Gastroesophageal sphincter (tissue), 4 donors: ENCODE measurements at regions not wholly inside any gene's neighbourhood (a gene's known extent, or its start where the extent isn't known, plus 50 kb on each side); places are given as distances from the start of the nearest gene placed in this dataset.

Source experiments
- ATAC-seq: fragments of 150-250 bp; one replicate; pipeline ENCODE4 v1.9.1; 2016; ENCODE audit warnings: mild to moderate bottlenecking, moderate library complexity
- H3K27ac ChIP-seq, 4 donors: fragments of 200-600 bp; sonication (generic) in 3 of 4; 1 replicate in 3 of 4; 2 replicates in 1 of 4; pipeline ENCODE4 v1.5.1; 2016 to 2019
- H3K27me3 ChIP-seq: fragments of 200-600 bp; sonication (generic); one replicate; pipeline ENCODE4 v1.5.1; 2019
- H3K36me3 ChIP-seq, 2 donors: fragments of 200-600 bp; sonication (generic); one replicate each; pipeline ENCODE4 v1.5.1; 2019; ENCODE audit warnings: control low read depth in 1 of 2
- H3K4me1 ChIP-seq, 3 donors: fragments of 200-600 bp; sonication (generic); 1 replicate in 2 of 3; 2 replicates in 1 of 3; pipeline ENCODE4 v1.5.1; 2016 to 2019; ENCODE audit warnings: control low read depth in 2 of 3
- H3K4me3 ChIP-seq, 2 donors: fragments of 200-600 bp; sonication (generic); one replicate each; pipeline ENCODE4 v1.5.1; 2019; ENCODE audit warnings: mild to moderate bottlenecking in 1 of 2, moderate library complexity in 1 of 2
- H3K9me3 ChIP-seq, 3 donors: fragments of 200-600 bp; sonication (generic); one replicate each; pipeline ENCODE4 v1.5.1; 2017 to 2019; ENCODE audit warnings: control low read depth in 2 of 3
- CTCF ChIP-seq, 4 experiments: fragments of 200-600 bp in 2 of 4; fragments of 450-650 bp in 2 of 4; sonication (generic) in 1 of 4; IDR thresholded peaks; one replicate each; pipeline ENCODE4 v1.5.1; 2017 to 2019; ENCODE audit warnings: antibody characterized with exemption in 4 of 4, mild to moderate bottlenecking in 2 of 4, moderate library complexity in 2 of 4
- EP300 ChIP-seq: sonication (generic); formaldehyde crosslinking; IDR thresholded peaks from one replicate; pipeline ENCODE4 v1.6.1; 2017; ENCODE audit warnings: antibody characterized with exemption, mild to moderate bottlenecking
- POLR2A ChIP-seq, 2 donors: fragments of 450-650 bp; IDR thresholded peaks; one replicate each; pipeline ENCODE4 v1.6.1; 2017; ENCODE audit warnings: antibody characterized with exemption in 2 of 2, mild to moderate bottlenecking in 2 of 2, moderate library complexity in 1 of 2
- POLR2AphosphoS5 ChIP-seq: sonication (generic); formaldehyde crosslinking; IDR thresholded peaks from one replicate; pipeline ENCODE4 v1.6.1; 2017; ENCODE audit warnings: antibody characterized with exemption
- WGBS, 2 donors: methylation state at CpG; one replicate each; pipeline ENCODE4 v1.1.5; 2018; ENCODE audit warnings: low coverage in 1 of 2; 5-methylcytosine and 5-hydroxymethylcytosine counted together

GRCh38 chr17:52242268-52242667 is 83.8 kb upstream of the CA10 start:
- no peak for ATAC-seq
- Histone ChIP-seq H3K4me3 (no peak overlapping the region), H3K27me3 (peaks cover 4% of the 10 kb centered on the region), H3K4me1 (no peaks in the 10 kb centered on the region), H3K27ac (no peak overlapping the region), H3K9me3 (no peaks in the 10 kb centered on the region), H3K36me3 (no peaks in the 10 kb centered on the region)
- TF ChIP-seq POLR2A (IDR thresholded peaks at IDR 0.05) (no peak), POLR2AphosphoS5 (no peak)
- whole genome bisulfite sequencing, 2 donors = 55 to 69% methylated on average over 2 of the region's 2 CpGs

GRCh38 chr17:52237151-52237550 is 78.6 kb upstream of the CA10 start:
- H3K27ac ChIP-seq = no peak overlapping the region
- no peaks in the 10 kb centered on the region for H3K9me3 ChIP-seq
- WGBS, 2 donors = 56 to 69% methylated on average over 4 to 5 of the region's 6 CpGs
- no peaks in the 10 kb centered on the region for H3K4me1 ChIP-seq
- ATAC-seq = no peak
- H3K36me3 ChIP-seq = no peaks in the 10 kb centered on the region
- H3K27me3 ChIP-seq = no peaks in the 10 kb centered on the region
- no peak overlapping the region for H3K4me3 ChIP-seq
- TF ChIP-seq POLR2A (IDR thresholded peaks at IDR 0.05) (no peak), CTCF (IDR thresholded peaks at IDR 0.05) (no peak), POLR2AphosphoS5 (no peak), EP300 (no peak)

GRCh38 chr17:52235516-52235915 is 77.0 kb upstream of the CA10 start:
- ATAC-seq = no peak
- 75% methylated on average over 1 of the region's 1 CpG; no CpG with 5 or more reads in 1 of the 2 donors for WGBS, 2 donors
- H3K27ac ChIP-seq = no peak overlapping the region
- H3K36me3 ChIP-seq = no peaks in the 10 kb centered on the region
- H3K27me3 ChIP-seq = no peaks in the 10 kb centered on the region
- no peak overlapping the region for H3K4me3 ChIP-seq
- TF ChIP-seq POLR2AphosphoS5 (no peak), EP300 (no peak), CTCF (IDR thresholded peaks at IDR 0.05) (no peak), POLR2A (IDR thresholded peaks at IDR 0.05) (no peak)
- no peaks in the 10 kb centered on the region for H3K9me3 ChIP-seq
- no peaks in the 10 kb centered on the region for H3K4me1 ChIP-seq

GRCh38 chr17:52233632-52234031 is 75.1 kb upstream of the CA10 start:
- 62 to 85% methylated on average over 1 of the region's 1 CpG for WGBS, 2 donors
- Histone ChIP-seq H3K27ac (no peak overlapping the region), H3K9me3 (no peaks in the 10 kb centered on the region), H3K4me3 (no peak overlapping the region), H3K4me1 (no peaks in the 10 kb centered on the region), H3K27me3 (peaks cover 4% of the 10 kb centered on the region), H3K36me3 (no peaks in the 10 kb centered on the region)
- TF ChIP-seq EP300 (no peak), POLR2AphosphoS5 (no peak), POLR2A (IDR thresholded peaks at IDR 0.05) (no peak), CTCF (IDR thresholded peaks at IDR 0.05) (no peak)
- ATAC-seq = no peak

- H3K27ac ChIP-seq = no peak overlapping the region
- TF ChIP-seq POLR2AphosphoS5 (no peak), EP300 (no peak), POLR2A (IDR thresholded peaks at IDR 0.05) (no peak), CTCF (IDR thresholded peaks at IDR 0.05) (no peak)
- no peaks in the 10 kb centered on the region for H3K36me3 ChIP-seq
- no peak overlapping the region for H3K4me3 ChIP-seq
- no peak for ATAC-seq
- no peaks in the 10 kb centered on the region for H3K4me1 ChIP-seq
- no peaks in the 10 kb centered on the region for H3K9me3 ChIP-seq
- peaks cover 9% of the 10 kb centered on the region for H3K27me3 ChIP-seq
Measured at GRCh38 chr17:52233176-52233575, 74.7 kb upstream of the CA10 start.

GRCh38 chr17:52228823-52229222 is 70.3 kb upstream of the CA10 start:
- ATAC-seq = no peak
- TF ChIP-seq EP300 (no peak), POLR2AphosphoS5 (no peak), POLR2A (IDR thresholded peaks at IDR 0.05) (no peak), CTCF (IDR thresholded peaks at IDR 0.05) (no peak)
- H3K4me3 ChIP-seq = no peak overlapping the region
- no peaks in the 10 kb centered on the region for H3K4me1 ChIP-seq
- WGBS, 2 donors = 58 to 100% methylated on average over 1 to 3 of the region's 3 CpGs
- H3K9me3 ChIP-seq = no peaks in the 10 kb centered on the region
- no peaks in the 10 kb centered on the region for H3K36me3 ChIP-seq
- no peak overlapping the region for H3K27ac ChIP-seq
- peaks cover 10% of the 10 kb centered on the region for H3K27me3 ChIP-seq
